ENCODE measurements at regions not wholly inside any gene's neighbourhood (a gene's known extent, or its start where the extent isn't known, plus 50 kb on each side); places are given as distances from the start of the nearest gene placed in this dataset.

- no peaks in the 10 kb centered on the region for H3K9me3 ChIP-seq (replicated peaks; ENCODE audit: control insufficient read depth, low read depth, low read length)
- WGBS (ENCODE audit: insufficient coverage) = 71% methylated on average over 1 of the region's 2 CpGs
- no peak for DNase-seq
These were observed 640.5 kb downstream of the DHX35 start for GRCh38 chr20:39602649-39603048.

GRCh38 chr20:39600871-39601270 lies 638.7 kb downstream of the DHX35 start:
- Histone ChIP-seq H3K4me1 (ENCODE audit: control insufficient read depth, insufficient read depth, low read length) (no peaks in the 10 kb centered on the region), H3K27me3 (ENCODE audit: control insufficient read depth, insufficient read depth, low read length) (no peaks in the 10 kb centered on the region), H3K27ac (ENCODE audit: low read length) (no peak overlapping the region), H3K4me3 (ENCODE audit: low read length) (no peak overlapping the region), H3K36me3 (ENCODE audit: control insufficient read depth, insufficient read depth, low read length) (no peaks in the 10 kb centered on the region), H3K9me3 (replicated peaks; ENCODE audit: control insufficient read depth, low read depth, low read length) (no peaks in the 10 kb centered on the region)
- no CpG with 5 or more reads among the region's 3 CpGs for WGBS (ENCODE audit: insufficient coverage)
- DNase-seq = no peak

More at GRCh38 chr20:39602649-39603048, 640.5 kb downstream of the DHX35 start:
- H3K4me1 ChIP-seq (ENCODE audit: control insufficient read depth, insufficient read depth, low read length) = no peaks in the 10 kb centered on the region
- H3K27ac ChIP-seq (ENCODE audit: low read length) = no peak overlapping the region
- no peaks in the 10 kb centered on the region for H3K36me3 ChIP-seq (ENCODE audit: control insufficient read depth, insufficient read depth, low read length)
- H3K4me3 ChIP-seq (ENCODE audit: low read length) = no peak overlapping the region
- H3K27me3 ChIP-seq (ENCODE audit: control insufficient read depth, insufficient read depth, low read length) = no peaks in the 10 kb centered on the region

DNA sequence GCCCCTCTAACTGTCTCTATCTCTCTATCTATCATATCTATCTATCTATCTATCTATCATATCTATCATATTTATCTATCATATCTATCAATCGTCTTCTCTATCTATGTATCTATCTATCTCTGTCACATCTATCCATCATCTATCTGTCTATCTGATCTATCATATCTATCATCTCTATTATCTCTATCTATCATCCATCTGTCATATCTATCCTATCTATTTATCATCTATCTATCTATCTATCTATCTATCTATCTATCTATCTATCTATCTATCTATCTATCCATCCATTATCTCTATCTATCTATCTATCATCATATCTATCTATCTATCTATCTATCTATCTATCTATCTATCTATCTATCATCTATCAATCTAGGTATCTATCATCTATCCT lies 638.0 kb downstream of the DHX35 start:
- DNase-seq = no peak
- no peak overlapping the region for H3K27ac ChIP-seq (ENCODE audit: low read length)
- H3K4me1 ChIP-seq (ENCODE audit: control insufficient read depth, insufficient read depth, low read length) = no peaks in the 10 kb centered on the region
- no peaks in the 10 kb centered on the region for H3K9me3 ChIP-seq (replicated peaks; ENCODE audit: control insufficient read depth, low read depth, low read length)
- H3K27me3 ChIP-seq (ENCODE audit: control insufficient read depth, insufficient read depth, low read length) = no peaks in the 10 kb centered on the region
- no peaks in the 10 kb centered on the region for H3K36me3 ChIP-seq (ENCODE audit: control insufficient read depth, insufficient read depth, low read length)
- H3K4me3 ChIP-seq (ENCODE audit: low read length) = no peak overlapping the region
- WGBS (ENCODE audit: insufficient coverage) = 80% methylated on average over 1 of the region's 1 CpG

GRCh38 chr20:39596554-39596953 lies 634.4 kb downstream of the DHX35 start:
- WGBS (ENCODE audit: insufficient coverage) = 94% methylated on average over 3 of the region's 6 CpGs
- DNase-seq = no peak
- H3K4me1 ChIP-seq (ENCODE audit: control insufficient read depth, insufficient read depth, low read length) = no peaks in the 10 kb centered on the region
- H3K9me3 ChIP-seq (replicated peaks; ENCODE audit: control insufficient read depth, low read depth, low read length) = no peaks in the 10 kb centered on the region
- no peaks in the 10 kb centered on the region for H3K36me3 ChIP-seq (ENCODE audit: control insufficient read depth, insufficient read depth, low read length)
- H3K27ac ChIP-seq (ENCODE audit: low read length) = no peak overlapping the region
- H3K27me3 ChIP-seq (ENCODE audit: control insufficient read depth, insufficient read depth, low read length) = no peaks in the 10 kb centered on the region
- no peak overlapping the region for H3K4me3 ChIP-seq (ENCODE audit: low read length)

GRCh38 chr20:39592371-39592770 lies 630.2 kb downstream of the DHX35 start:
- Histone ChIP-seq H3K4me3 (ENCODE audit: low read length) (no peak overlapping the region), H3K27ac (ENCODE audit: low read length) (no peak overlapping the region), H3K36me3 (ENCODE audit: control insufficient read depth, insufficient read depth, low read length) (no peaks in the 10 kb centered on the region), H3K27me3 (ENCODE audit: control insufficient read depth, insufficient read depth, low read length) (no peaks in the 10 kb centered on the region), H3K9me3 (replicated peaks; ENCODE audit: control insufficient read depth, low read depth, low read length) (no peaks in the 10 kb centered on the region), H3K4me1 (ENCODE audit: control insufficient read depth, insufficient read depth, low read length) (no peaks in the 10 kb centered on the region)
- WGBS (ENCODE audit: insufficient coverage) = 54% methylated on average over 3 of the region's 7 CpGs
- DNase-seq = no peak

DNA sequence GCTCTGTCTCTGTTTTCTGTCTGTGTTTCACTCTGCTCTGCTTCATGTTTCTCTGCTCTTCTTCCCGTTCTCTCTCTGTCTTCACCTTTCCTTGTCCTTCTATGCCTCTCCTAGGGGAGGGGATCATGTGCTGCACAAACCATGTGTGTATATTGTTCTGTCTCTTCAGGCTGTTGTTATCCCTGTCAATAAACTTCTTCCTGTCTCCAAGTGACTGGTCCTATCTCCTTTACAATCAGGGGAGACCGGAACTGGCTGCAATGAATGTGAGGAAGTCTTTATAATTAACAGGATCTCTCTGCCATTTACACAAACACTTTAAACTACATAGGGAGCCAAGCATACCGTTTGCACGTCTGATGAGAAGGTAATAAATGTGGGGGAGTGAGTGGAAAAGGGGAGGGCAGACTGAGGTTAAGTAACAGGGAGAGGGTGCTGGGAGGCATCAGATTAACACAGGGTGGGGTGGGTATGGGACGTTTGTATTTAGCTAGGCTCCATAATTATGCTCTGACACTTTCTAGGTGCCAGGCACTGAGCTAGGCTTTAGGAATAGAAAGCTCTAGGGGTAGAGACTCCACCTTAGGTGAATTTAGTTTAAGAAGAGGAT lies 626.1 kb downstream of the DHX35 start:
- 0% methylated on average over 1 of the region's 5 CpGs for WGBS (ENCODE audit: insufficient coverage)
- Histone ChIP-seq H3K27ac (ENCODE audit: low read length) (peak overlapping the region; percentile 29), H3K4me1 (ENCODE audit: control insufficient read depth, insufficient read depth, low read length) (no peaks in the 10 kb centered on the region), H3K36me3 (ENCODE audit: control insufficient read depth, insufficient read depth, low read length) (no peaks in the 10 kb centered on the region), H3K4me3 (ENCODE audit: low read length) (no peak overlapping the region), H3K9me3 (replicated peaks; ENCODE audit: control insufficient read depth, low read depth, low read length) (no peaks in the 10 kb centered on the region), H3K27me3 (ENCODE audit: control insufficient read depth, insufficient read depth, low read length) (no peaks in the 10 kb centered on the region)
- peak; percentile 39 for DNase-seq

DNA sequence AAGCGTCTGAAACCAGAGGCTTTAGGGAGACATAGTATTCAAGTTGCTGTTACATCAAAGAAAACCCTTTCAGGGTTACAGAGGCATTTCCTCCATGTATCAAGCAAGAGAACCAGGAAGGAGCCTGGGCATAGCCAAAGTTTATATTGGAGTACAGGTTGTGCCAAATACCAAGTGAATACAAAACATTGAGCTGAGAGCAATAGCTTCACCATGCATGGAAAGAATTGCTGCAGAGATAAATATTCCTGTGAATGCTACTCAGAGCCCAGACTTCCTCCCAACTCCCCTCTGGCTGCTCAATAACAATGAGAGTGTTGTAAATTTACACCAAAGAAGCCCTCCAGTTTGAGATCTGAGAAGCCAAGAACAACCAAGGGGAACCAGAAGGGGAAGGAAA lies 618.9 kb downstream of the DHX35 start:
- Histone ChIP-seq H3K36me3 (ENCODE audit: control insufficient read depth, insufficient read depth, low read length) (no peaks in the 10 kb centered on the region), H3K9me3 (replicated peaks; ENCODE audit: control insufficient read depth, low read depth, low read length) (no peaks in the 10 kb centered on the region), H3K4me3 (ENCODE audit: low read length) (no peak overlapping the region), H3K27me3 (ENCODE audit: control insufficient read depth, insufficient read depth, low read length) (no peaks in the 10 kb centered on the region), H3K27ac (ENCODE audit: low read length) (no peak overlapping the region), H3K4me1 (ENCODE audit: control insufficient read depth, insufficient read depth, low read length) (no peaks in the 10 kb centered on the region)
- WGBS (ENCODE audit: insufficient coverage) = no CpG with 5 or more reads among the region's 1 CpG
- DNase-seq = peak; percentile 15

GRCh38 chr20:39576771-39577170 lies 614.6 kb downstream of the DHX35 start:
- no peak for DNase-seq
- WGBS (ENCODE audit: insufficient coverage) = 100% methylated on average over 1 of the region's 5 CpGs
- Histone ChIP-seq H3K27me3 (ENCODE audit: control insufficient read depth, insufficient read depth, low read length) (no peaks in the 10 kb centered on the region), H3K4me3 (ENCODE audit: low read length) (no peak overlapping the region), H3K36me3 (ENCODE audit: control insufficient read depth, insufficient read depth, low read length) (no peaks in the 10 kb centered on the region), H3K4me1 (ENCODE audit: control insufficient read depth, insufficient read depth, low read length) (no peaks in the 10 kb centered on the region), H3K27ac (ENCODE audit: low read length) (no peak overlapping the region), H3K9me3 (replicated peaks; ENCODE audit: control insufficient read depth, low read depth, low read length) (no peaks in the 10 kb centered on the region)

DNA sequence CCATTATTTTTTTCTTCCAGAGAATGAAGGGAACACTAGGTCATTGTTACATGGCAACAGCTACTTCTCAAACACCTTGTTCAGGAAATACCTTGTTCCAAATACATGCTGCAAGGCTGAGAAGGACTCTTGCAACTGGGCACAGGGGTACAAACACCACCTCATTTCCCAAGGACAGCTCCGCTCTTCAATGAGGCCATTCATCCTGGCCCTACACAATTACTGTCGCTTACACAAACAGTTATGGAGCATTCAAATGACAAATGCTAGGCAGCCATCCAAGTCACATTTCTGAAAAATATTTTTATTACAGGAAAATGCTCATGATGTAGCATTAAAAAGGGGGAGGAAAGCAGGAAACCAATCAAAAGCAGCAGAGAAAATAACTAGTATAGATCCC lies 611.9 kb downstream of the DHX35 start:
- no peak overlapping the region for H3K27ac ChIP-seq (ENCODE audit: low read length)
- H3K27me3 ChIP-seq (ENCODE audit: control insufficient read depth, insufficient read depth, low read length) = no peaks in the 10 kb centered on the region
- no peaks in the 10 kb centered on the region for H3K9me3 ChIP-seq (replicated peaks; ENCODE audit: control insufficient read depth, low read depth, low read length)
- H3K4me3 ChIP-seq (ENCODE audit: low read length) = no peak overlapping the region
- peak; percentile 25 for DNase-seq
- 86% methylated on average over 1 of the region's 2 CpGs for WGBS (ENCODE audit: insufficient coverage)
- H3K4me1 ChIP-seq (ENCODE audit: control insufficient read depth, insufficient read depth, low read length) = no peaks in the 10 kb centered on the region
- no peaks in the 10 kb centered on the region for H3K36me3 ChIP-seq (ENCODE audit: control insufficient read depth, insufficient read depth, low read length)

- H3K27me3 ChIP-seq (ENCODE audit: control insufficient read depth, insufficient read depth, low read length) = no peaks in the 10 kb centered on the region
- no peak for DNase-seq
- no peaks in the 10 kb centered on the region for H3K4me1 ChIP-seq (ENCODE audit: control insufficient read depth, insufficient read depth, low read length)
- no peak overlapping the region for H3K4me3 ChIP-seq (ENCODE audit: low read length)
- H3K9me3 ChIP-seq (replicated peaks; ENCODE audit: control insufficient read depth, low read depth, low read length) = no peaks in the 10 kb centered on the region
- no peaks in the 10 kb centered on the region for H3K36me3 ChIP-seq (ENCODE audit: control insufficient read depth, insufficient read depth, low read length)
- no peak overlapping the region for H3K27ac ChIP-seq (ENCODE audit: low read length)
- WGBS (ENCODE audit: insufficient coverage) = 92% methylated on average over 2 of the region's 5 CpGs
These were observed 609.0 kb downstream of the DHX35 start for GRCh38 chr20:39571171-39571570.

DNA sequence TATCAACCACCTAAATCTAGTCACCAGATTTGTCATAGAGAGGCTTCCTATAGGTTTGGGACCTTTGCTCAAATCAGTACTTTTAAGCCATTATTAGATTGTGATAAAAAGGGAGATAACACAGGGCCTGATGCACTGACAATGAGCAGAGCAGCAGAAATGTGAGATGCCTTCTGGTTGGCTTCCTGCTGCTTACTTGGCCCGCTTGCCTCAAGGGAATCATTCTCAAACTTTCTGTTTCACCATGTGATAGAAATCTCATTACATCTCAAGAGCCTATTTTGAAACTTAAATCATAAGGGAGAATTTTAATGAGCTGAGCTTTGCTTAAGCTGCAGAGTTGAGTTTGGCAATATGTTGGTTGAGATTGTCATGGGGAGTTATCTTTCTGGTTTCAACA lies 606.0 kb downstream of the DHX35 start:
- no peak overlapping the region for H3K27ac ChIP-seq (ENCODE audit: low read length)
- no peaks in the 10 kb centered on the region for H3K9me3 ChIP-seq (replicated peaks; ENCODE audit: control insufficient read depth, low read depth, low read length)
- no peaks in the 10 kb centered on the region for H3K4me1 ChIP-seq (ENCODE audit: control insufficient read depth, insufficient read depth, low read length)
- H3K27me3 ChIP-seq (ENCODE audit: control insufficient read depth, insufficient read depth, low read length) = no peaks in the 10 kb centered on the region
- H3K36me3 ChIP-seq (ENCODE audit: control insufficient read depth, insufficient read depth, low read length) = no peaks in the 10 kb centered on the region
- DNase-seq = no peak
- no peak overlapping the region for H3K4me3 ChIP-seq (ENCODE audit: low read length)
- WGBS (ENCODE audit: insufficient coverage) = no CpG with 5 or more reads among the region's 1 CpG
